ENCODE measurements at regions not wholly inside any gene's neighbourhood (a gene's known extent, or its start where the extent isn't known, plus 50 kb on each side); places are given as distances from the start of the nearest gene placed in this dataset.
A peak's percentile ranks its signal among the peaks of the same experiment; 100 is the strongest.

GRCh38 chr6:154908723-154909122, 86.4 kb upstream of the TIAM2 start:
- Mint-ChIP-seq H3K4me3 (no peak overlapping the region), H3K4me1 (no peaks in the 10 kb centered on the region), H3K9me3 (no peaks in the 10 kb centered on the region), H3K36me3 (peaks cover 0 to 9% (median 5%) of the 10 kb centered on the region in 3 donors), H3K27ac (no peak overlapping the region), H3K27me3 (ENCODE audit: low read depth in 3 of 3) (no peaks in the 10 kb centered on the region)
- no peak for DNase-seq

- Mint-ChIP-seq H3K4me3 (no peak overlapping the region), H3K9me3 (no peaks in the 10 kb centered on the region), H3K27ac (no peak overlapping the region), H3K4me1 (no peaks in the 10 kb centered on the region), H3K36me3 (peaks cover 0 to 9% (median 5%) of the 10 kb centered on the region in 3 donors), H3K27me3 (ENCODE audit: low read depth in 3 of 3) (no peaks in the 10 kb centered on the region)
- no peak for DNase-seq
Observed at GRCh38 chr6:154909311-154909710, 85.8 kb upstream of the TIAM2 start.

- no peak for DNase-seq
- no peak overlapping the region for H3K4me3 Mint-ChIP-seq
- H3K27me3 Mint-ChIP-seq (ENCODE audit: low read depth in 3 of 3), result no peaks in the 10 kb centered on the region
- no peak overlapping the region for H3K27ac Mint-ChIP-seq
- no peaks in the 10 kb centered on the region for H3K9me3 Mint-ChIP-seq
- no peaks in the 10 kb centered on the region for H3K4me1 Mint-ChIP-seq
- peaks cover 0 to 9% (median 5%) of the 10 kb centered on the region in 3 donors for H3K36me3 Mint-ChIP-seq
Observed at GRCh38 chr6:154909821-154910220, 85.3 kb upstream of the TIAM2 start.

- Mint-ChIP-seq H3K27me3 (ENCODE audit: low read depth in 3 of 3) (peaks cover 0 to 2% (median 0%) of the 10 kb centered on the region in 3 donors), H3K4me3 (no peak overlapping the region), H3K9me3 (no peaks in the 10 kb centered on the region), H3K36me3 (peaks cover 0 to 9% (median 3%) of the 10 kb centered on the region in 3 donors), H3K4me1 (peaks cover 0 to 2% of the 10 kb centered on the region in 2 donors), H3K27ac (no peak overlapping the region)
- DNase-seq, result no peak
Observed at GRCh38 chr6:154914288-154914687, 80.8 kb upstream of the TIAM2 start.

GRCh38 chr6:154916857-154917256, 78.3 kb upstream of the TIAM2 start:
- peaks cover 0 to 5% (median 0%) of the 10 kb centered on the region in 3 donors for H3K36me3 Mint-ChIP-seq
- no peaks in the 10 kb centered on the region for H3K9me3 Mint-ChIP-seq
- H3K27ac Mint-ChIP-seq, result no peak overlapping the region
- DNase-seq, result no peak
- no peak overlapping the region for H3K4me3 Mint-ChIP-seq
- H3K4me1 Mint-ChIP-seq, result peaks cover 0 to 2% of the 10 kb centered on the region in 2 donors
- H3K27me3 Mint-ChIP-seq (ENCODE audit: low read depth in 3 of 3), result peaks cover 0 to 2% (median 2%) of the 10 kb centered on the region in 3 donors

- H3K4me1 Mint-ChIP-seq, result peaks cover 0 to 2% of the 10 kb centered on the region in 2 donors
- H3K27ac Mint-ChIP-seq, result no peak overlapping the region
- H3K36me3 Mint-ChIP-seq, result no peaks in the 10 kb centered on the region
- no peak for DNase-seq
- H3K9me3 Mint-ChIP-seq, result no peaks in the 10 kb centered on the region
- H3K4me3 Mint-ChIP-seq, result no peak overlapping the region
- peaks cover 0 to 2% (median 2%) of the 10 kb centered on the region in 3 donors for H3K27me3 Mint-ChIP-seq (ENCODE audit: low read depth in 3 of 3)
Observed at GRCh38 chr6:154917941-154918340, 77.2 kb upstream of the TIAM2 start.

- H3K27me3 Mint-ChIP-seq (ENCODE audit: low read depth in 3 of 3), result peaks cover 0 to 2% (median 2%) of the 10 kb centered on the region in 3 donors
- H3K4me1 Mint-ChIP-seq, result peaks cover 5 to 6% of the 10 kb centered on the region in 2 donors
- H3K27ac Mint-ChIP-seq, result no peak overlapping the region
- no peak overlapping the region for H3K4me3 Mint-ChIP-seq
- H3K36me3 Mint-ChIP-seq, result peaks cover 0 to 3% (median 0%) of the 10 kb centered on the region in 3 donors
- no peak for DNase-seq
- no peaks in the 10 kb centered on the region for H3K9me3 Mint-ChIP-seq
Observed at GRCh38 chr6:154919806-154920205, 75.3 kb upstream of the TIAM2 start.

- Mint-ChIP-seq H3K36me3 (peaks cover 0 to 3% (median 0%) of the 10 kb centered on the region in 3 donors), H3K4me3 (no peak overlapping the region), H3K27ac (no peak overlapping the region), H3K9me3 (no peaks in the 10 kb centered on the region), H3K4me1 (peaks cover 5 to 6% of the 10 kb centered on the region in 2 donors), H3K27me3 (ENCODE audit: low read depth in 3 of 3) (peaks cover 0 to 2% (median 2%) of the 10 kb centered on the region in 3 donors)
- no peak for DNase-seq
Observed at GRCh38 chr6:154920495-154921200, 74.5 kb upstream of the TIAM2 start.

- H3K36me3 Mint-ChIP-seq, result peaks cover 0 to 3% (median 0%) of the 10 kb centered on the region in 3 donors
- no peak overlapping the region for H3K27ac Mint-ChIP-seq
- H3K4me1 Mint-ChIP-seq, result peaks cover 5 to 6% of the 10 kb centered on the region in 2 donors
- peaks cover 0 to 2% (median 2%) of the 10 kb centered on the region in 3 donors for H3K27me3 Mint-ChIP-seq (ENCODE audit: low read depth in 3 of 3)
- no peak for DNase-seq
- no peak overlapping the region for H3K4me3 Mint-ChIP-seq
- no peaks in the 10 kb centered on the region for H3K9me3 Mint-ChIP-seq
Observed at GRCh38 chr6:154921482-154921881, 73.6 kb upstream of the TIAM2 start.

GRCh38 chr6:154923199-154923869, 71.8 kb upstream of the TIAM2 start:
- DNase-seq, result no peak
- no peak overlapping the region for H3K27ac Mint-ChIP-seq
- peaks cover 0 to 2% (median under 1%) of the 10 kb centered on the region in 3 donors for H3K27me3 Mint-ChIP-seq (ENCODE audit: low read depth in 3 of 3)
- no peaks in the 10 kb centered on the region for H3K9me3 Mint-ChIP-seq
- H3K4me1 Mint-ChIP-seq, result peaks cover 3 to 8% of the 10 kb centered on the region in 2 donors
- H3K36me3 Mint-ChIP-seq, result peaks cover 0 to 3% (median 0%) of the 10 kb centered on the region in 3 donors
- no peak overlapping the region for H3K4me3 Mint-ChIP-seq

- Mint-ChIP-seq H3K36me3 (peaks cover 0 to 3% (median 0%) of the 10 kb centered on the region in 3 donors), H3K27ac (no peak overlapping the region), H3K9me3 (no peaks in the 10 kb centered on the region), H3K4me1 (peaks cover 5 to 12% of the 10 kb centered on the region in 2 donors), H3K27me3 (ENCODE audit: low read depth in 3 of 3) (peaks cover 0 to 1% (median 0%) of the 10 kb centered on the region in 3 donors), H3K4me3 (no peak overlapping the region)
- DNase-seq, result no peak
Observed at GRCh38 chr6:154925130-154925529, 70.0 kb upstream of the TIAM2 start.

GRCh38 chr6:154926366-154926765, 68.7 kb upstream of the TIAM2 start:
- H3K9me3 Mint-ChIP-seq, result no peaks in the 10 kb centered on the region
- H3K36me3 Mint-ChIP-seq, result peaks cover 0 to 3% (median 0%) of the 10 kb centered on the region in 3 donors
- DNase-seq, result no peak
- H3K4me1 Mint-ChIP-seq, result peaks cover 5 to 12% of the 10 kb centered on the region in 2 donors
- H3K4me3 Mint-ChIP-seq, result no peak overlapping the region
- peaks cover 0 to 1% (median 0%) of the 10 kb centered on the region in 3 donors for H3K27me3 Mint-ChIP-seq (ENCODE audit: low read depth in 3 of 3)
- H3K27ac Mint-ChIP-seq, result no peak overlapping the region

GRCh38 chr6:154928325-154928922, 66.7 kb upstream of the TIAM2 start:
- H3K9me3 Mint-ChIP-seq, result no peaks in the 10 kb centered on the region
- peaks cover 0 to 3% (median 0%) of the 10 kb centered on the region in 3 donors for H3K36me3 Mint-ChIP-seq
- peak; percentile 43 to 58 (median 51) for DNase-seq
- peaks cover 0 to 1% (median 0%) of the 10 kb centered on the region in 3 donors for H3K27me3 Mint-ChIP-seq (ENCODE audit: low read depth in 3 of 3)
- no peak overlapping the region for H3K4me3 Mint-ChIP-seq
- no peak overlapping the region for H3K27ac Mint-ChIP-seq
- peaks cover 5 to 22% of the 10 kb centered on the region in 2 donors for H3K4me1 Mint-ChIP-seq

GRCh38 chr6:154930451-154930851, 64.7 kb upstream of the TIAM2 start:
- no peak for DNase-seq
- H3K27ac Mint-ChIP-seq, result no peak overlapping the region
- H3K36me3 Mint-ChIP-seq, result peaks cover 0 to 4% (median 3%) of the 10 kb centered on the region in 3 donors

More at GRCh38 chr6:154930451-154930851, 64.7 kb upstream of the TIAM2 start:
- Mint-ChIP-seq H3K4me3 (no peak overlapping the region), H3K4me1 (peaks cover 2 to 16% of the 10 kb centered on the region in 2 donors), H3K9me3 (no peaks in the 10 kb centered on the region), H3K27me3 (ENCODE audit: low read depth in 3 of 3) (peaks cover 0 to 1% (median 0%) of the 10 kb centered on the region in 3 donors)
